ENCODE measurements at regions not wholly inside any gene's neighbourhood (a gene's known extent, or its start where the extent isn't known, plus 50 kb on each side); places are given as distances from the start of the nearest gene placed in this dataset.

- H3K27ac ChIP-seq, result no peak overlapping the region
- no peak for TF ChIP-seq ZFX (IDR thresholded peaks at IDR 0.05; ENCODE audit: borderline replicate concordance)
- TF ChIP-seq, protein P1, sequence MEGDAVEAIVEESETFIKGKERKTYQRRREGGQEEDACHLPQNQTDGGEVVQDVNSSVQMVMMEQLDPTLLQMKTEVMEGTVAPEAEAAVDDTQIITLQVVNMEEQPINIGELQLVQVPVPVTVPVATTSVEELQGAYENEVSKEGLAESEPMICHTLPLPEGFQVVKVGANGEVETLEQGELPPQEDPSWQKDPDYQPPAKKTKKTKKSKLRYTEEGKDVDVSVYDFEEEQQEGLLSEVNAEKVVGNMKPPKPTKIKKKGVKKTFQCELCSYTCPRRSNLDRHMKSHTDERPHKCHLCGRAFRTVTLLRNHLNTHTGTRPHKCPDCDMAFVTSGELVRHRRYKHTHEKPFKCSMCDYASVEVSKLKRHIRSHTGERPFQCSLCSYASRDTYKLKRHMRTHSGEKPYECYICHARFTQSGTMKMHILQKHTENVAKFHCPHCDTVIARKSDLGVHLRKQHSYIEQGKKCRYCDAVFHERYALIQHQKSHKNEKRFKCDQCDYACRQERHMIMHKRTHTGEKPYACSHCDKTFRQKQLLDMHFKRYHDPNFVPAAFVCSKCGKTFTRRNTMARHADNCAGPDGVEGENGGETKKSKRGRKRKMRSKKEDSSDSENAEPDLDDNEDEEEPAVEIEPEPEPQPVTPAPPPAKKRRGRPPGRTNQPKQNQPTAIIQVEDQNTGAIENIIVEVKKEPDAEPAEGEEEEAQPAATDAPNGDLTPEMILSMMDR (IDR thresholded peaks at IDR 0.05), result no peak
Measured at GRCh38 chr3:105944276-105944675, 75.5 kb upstream of the CBLB start.

- H3K27ac ChIP-seq, result no peak overlapping the region
Measured at GRCh38 chr3:105944721-105945120, 75.9 kb upstream of the CBLB start.

GRCh38 chr3:105948101-105948500 lies 79.3 kb upstream of the CBLB start:
- TF ChIP-seq, protein P1 (IDR thresholded peaks at IDR 0.05), result no peak
- no peak for TF ChIP-seq ZFX (IDR thresholded peaks at IDR 0.05; ENCODE audit: borderline replicate concordance)
- H3K27ac ChIP-seq, result no peak overlapping the region

More at GRCh38 chr3:105944721-105945120, 75.9 kb upstream of the CBLB start:
- no peak for TF ChIP-seq ZFX (IDR thresholded peaks at IDR 0.05; ENCODE audit: borderline replicate concordance)
- TF ChIP-seq, protein P1 (IDR thresholded peaks at IDR 0.05), result no peak

- H3K27ac ChIP-seq, result no peak overlapping the region
- TF ChIP-seq, protein P1 (IDR thresholded peaks at IDR 0.05), result no peak
- TF ChIP-seq ZFX (IDR thresholded peaks at IDR 0.05; ENCODE audit: borderline replicate concordance), result no peak
Measured at GRCh38 chr3:105950881-105951600, 82.2 kb upstream of the CBLB start.

GRCh38 chr3:105953831-105954230 lies 85.0 kb upstream of the CBLB start:
- H3K27ac ChIP-seq, result no peak overlapping the region
- no peak for TF ChIP-seq ZFX (IDR thresholded peaks at IDR 0.05; ENCODE audit: borderline replicate concordance)
- TF ChIP-seq, protein P1 (IDR thresholded peaks at IDR 0.05), result no peak

DNA sequence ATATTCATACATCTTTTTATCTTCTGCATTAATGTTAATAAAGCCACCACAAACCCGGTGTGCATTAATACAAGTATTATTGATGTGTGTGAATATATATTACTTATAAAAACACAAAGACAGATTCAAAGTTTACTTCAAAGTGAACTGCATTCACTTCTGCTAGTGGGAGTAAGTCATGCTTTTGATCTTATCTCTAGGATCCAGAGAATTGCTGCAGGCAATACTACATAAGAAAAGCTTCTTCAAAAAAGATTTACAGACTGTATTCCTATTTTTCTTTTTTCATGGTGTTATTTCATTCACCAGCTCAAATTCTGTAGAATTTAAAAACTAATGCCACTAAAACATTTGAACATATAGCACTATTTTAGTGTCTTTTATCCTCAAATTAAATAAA lies 87.5 kb upstream of the CBLB start:
- TF ChIP-seq, protein P1 (IDR thresholded peaks at IDR 0.05), result no peak
- no peak for TF ChIP-seq ZFX (IDR thresholded peaks at IDR 0.05; ENCODE audit: borderline replicate concordance)
- H3K27ac ChIP-seq, result no peak overlapping the region

- TF ChIP-seq, protein P1 (IDR thresholded peaks at IDR 0.05), result no peak
- TF ChIP-seq ZFX (IDR thresholded peaks at IDR 0.05; ENCODE audit: borderline replicate concordance), result no peak
- no peak overlapping the region for H3K27ac ChIP-seq
Measured at GRCh38 chr3:105957722-105958121, 88.9 kb upstream of the CBLB start.

Data from 22Rv1 (cell line).